ENCODE measurements at regions not wholly inside any gene's neighbourhood (a gene's known extent, or its start where the extent isn't known, plus 50 kb on each side); places are given as distances from the start of the nearest gene placed in this dataset.

GRCh38 chr19:46911456-46911855 is 50.7 kb downstream of the ARHGAP35 start:
- no peak for DNase-seq (ENCODE audit: low spot score)

GRCh38 chr19:46913198-46913851 is 52.5 kb downstream of the ARHGAP35 start:
- no peak for DNase-seq (ENCODE audit: low spot score)

GRCh38 chr19:46913852-46914430 is 53.1 kb downstream of the ARHGAP35 start:
- peak; percentile 45 for DNase-seq (ENCODE audit: low spot score)

- DNase-seq (ENCODE audit: low spot score): peak; percentile 67
Observed at GRCh38 chr19:46915386-46915785, 54.6 kb downstream of the ARHGAP35 start.

- no peak for DNase-seq (ENCODE audit: low spot score)
Observed at GRCh38 chr19:46917002-46917401, 56.2 kb downstream of the ARHGAP35 start.

GRCh38 chr19:46919324-46919723 is 58.5 kb downstream of the ARHGAP35 start:
- DNase-seq (ENCODE audit: low spot score): no peak

- no peak for DNase-seq (ENCODE audit: low spot score)
Observed at GRCh38 chr19:46920362-46920761, 59.6 kb downstream of the ARHGAP35 start.

GRCh38 chr19:46921071-46921470 is 60.3 kb downstream of the ARHGAP35 start:
- no peak for DNase-seq (ENCODE audit: low spot score)

GRCh38 chr19:46922465-46922864 is 61.7 kb downstream of the ARHGAP35 start:
- no peak for DNase-seq (ENCODE audit: low spot score)

GRCh38 chr19:46924874-46925547 is 64.2 kb downstream of the ARHGAP35 start:
- DNase-seq (ENCODE audit: low spot score): no peak

- DNase-seq (ENCODE audit: low spot score): no peak
Observed at GRCh38 chr19:46925548-46925950, 64.8 kb downstream of the ARHGAP35 start.

- no peak for DNase-seq (ENCODE audit: low spot score)
Observed at GRCh38 chr19:46926170-46927071, 65.6 kb downstream of the ARHGAP35 start.

- DNase-seq (ENCODE audit: low spot score): no peak
Observed at GRCh38 chr19:46927106-46927505, 66.3 kb downstream of the ARHGAP35 start.

GRCh38 chr19:46927893-46928292 is 67.1 kb downstream of the ARHGAP35 start:
- DNase-seq (ENCODE audit: low spot score): no peak

- DNase-seq (ENCODE audit: low spot score): no peak
Observed at GRCh38 chr19:46928951-46929350, 68.2 kb downstream of the ARHGAP35 start.

GRCh38 chr19:46931202-46931601 is 70.4 kb downstream of the ARHGAP35 start:
- DNase-seq (ENCODE audit: low spot score): no peak

- DNase-seq (ENCODE audit: low spot score): no peak
Observed at GRCh38 chr19:46932346-46932745, 71.5 kb downstream of the ARHGAP35 start.

- no peak for DNase-seq (ENCODE audit: low spot score)
Observed at GRCh38 chr19:46935066-46935663, 74.4 kb downstream of the ARHGAP35 start.

GRCh38 chr19:46943150-46943946 is 76.3 kb upstream of the NPAS1 start:
- DNase-seq (ENCODE audit: low spot score): no peak

GRCh38 chr19:46944123-46944748 is 75.4 kb upstream of the NPAS1 start:
- DNase-seq (ENCODE audit: low spot score): no peak

All from HuH-7 (cell line).